Activated CD4-positive, alpha-beta memory T cell treated with anti-CD3 and anti-CD28 coated beads for 36 hours (primary cell): ENCODE measurements at regions not wholly inside any gene's neighbourhood (a gene's known extent, or its start where the extent isn't known, plus 50 kb on each side); places are given as distances from the start of the nearest gene placed in this dataset.
"Not testable (repeated sequence)": the region's sequence is repeated elsewhere in the genome, so short reads cannot be mapped to it uniquely, and the experiment has no call there.

Experiments used
- CTCF ChIA-PET: fragments of 350-600 bp; sonication (Branson Sonifier 250); formaldehyde crosslinking; loops from one replicate; lab custom pipeline; 2021; ENCODE audit warnings: antibody characterized with exemption, inconsistent platforms; lab: Charles Lee
- POLR2A ChIA-PET: fragments of 350-600 bp; sonication (Branson Sonifier 250); formaldehyde crosslinking; loops from one replicate; lab custom pipeline; 2021; ENCODE audit warnings: antibody characterized with exemption; lab: Charles Lee
- DNase-seq: peaks from one replicate; pipeline ENCODE4 v3.0.0-alpha.2; 2020
- H3K27ac Mint-ChIP-seq: one replicate; pipeline ENCODE4 v1.8.0; 2021; ENCODE audit warnings: mixed read lengths
- H3K27me3 Mint-ChIP-seq: one replicate; pipeline ENCODE4 v1.8.0; 2021; ENCODE audit warnings: mixed read lengths
- H3K36me3 Mint-ChIP-seq: one replicate; pipeline ENCODE4 v1.8.0; 2021; ENCODE audit warnings: mixed read lengths
- H3K4me1 Mint-ChIP-seq: one replicate; pipeline ENCODE4 v1.8.0; 2021; ENCODE audit warnings: low read depth, mixed read lengths
- H3K4me3 Mint-ChIP-seq: one replicate; pipeline ENCODE4 v1.8.0; 2021; ENCODE audit warnings: mild to moderate bottlenecking, mixed read lengths
- H3K9me3 Mint-ChIP-seq: one replicate; pipeline ENCODE4 v1.8.0; 2021; ENCODE audit warnings: mixed read lengths
- intact Hi-C: fragments of 100-400 bp; cut with micrococcal nuclease; formaldehyde crosslinking; loops from one replicate; pipeline ENCODE4 v1.15.1; 2023

- Mint-ChIP-seq H3K27me3 (no peaks in the 10 kb centered on the region), H3K27ac (no peak overlapping the region), H3K4me3 (no peak overlapping the region), H3K36me3 (peaks cover 6% of the 10 kb centered on the region), H3K9me3 (peaks cover 4% of the 10 kb centered on the region), H3K4me1 (no peaks in the 10 kb centered on the region)
- intact Hi-C loops = no loop called here
- CTCF ChIA-PET = no interaction called here
- DNase-seq = no peak
- POLR2A ChIA-PET = no interaction called here
Observed at GRCh38 chr11:104694259-104695064, 203.8 kb downstream of the CASP12 start.

GRCh38 chr11:104692751-104693150 is 205.5 kb downstream of the CASP12 start:
- Mint-ChIP-seq H3K27ac (no peak overlapping the region), H3K4me1 (peaks cover 6% of the 10 kb centered on the region)

GRCh38 chr11:104691129-104691528 is 207.1 kb downstream of the CASP12 start:
- DNase-seq = no peak
- H3K36me3 Mint-ChIP-seq = peaks cover 6% of the 10 kb centered on the region
- intact Hi-C loops = no loop called here
- H3K9me3 Mint-ChIP-seq = peaks cover 4% of the 10 kb centered on the region
- CTCF ChIA-PET = no interaction called here
- POLR2A ChIA-PET = no interaction called here
- no peaks in the 10 kb centered on the region for H3K27me3 Mint-ChIP-seq
- no peak overlapping the region for H3K27ac Mint-ChIP-seq
- peaks cover 6% of the 10 kb centered on the region for H3K4me1 Mint-ChIP-seq
- H3K4me3 Mint-ChIP-seq = no peak overlapping the region

More at GRCh38 chr11:104692751-104693150, 205.5 kb downstream of the CASP12 start:
- intact Hi-C loops = no loop called here
- peaks cover 6% of the 10 kb centered on the region for H3K36me3 Mint-ChIP-seq
- no peak overlapping the region for H3K4me3 Mint-ChIP-seq
- ChIA-PET CTCF (no interaction called here), POLR2A (no interaction called here)
- peaks cover 4% of the 10 kb centered on the region for H3K9me3 Mint-ChIP-seq
- no peaks in the 10 kb centered on the region for H3K27me3 Mint-ChIP-seq
- DNase-seq = no peak

- no peaks in the 10 kb centered on the region for H3K27me3 Mint-ChIP-seq
- intact Hi-C loops = no loop called here
- peaks cover 4% of the 10 kb centered on the region for H3K9me3 Mint-ChIP-seq
- no peak overlapping the region for H3K4me3 Mint-ChIP-seq
- DNase-seq = no peak
- H3K4me1 Mint-ChIP-seq = peaks cover 6% of the 10 kb centered on the region
- ChIA-PET POLR2A (no interaction called here), CTCF (no interaction called here)
- H3K27ac Mint-ChIP-seq = no peak overlapping the region
- peaks cover 6% of the 10 kb centered on the region for H3K36me3 Mint-ChIP-seq
Observed at GRCh38 chr11:104690241-104690640, 208.0 kb downstream of the CASP12 start.

- CTCF ChIA-PET = no interaction called here
- peaks cover 6% of the 10 kb centered on the region for H3K4me1 Mint-ChIP-seq
- intact Hi-C loops = no loop called here
- no peak for DNase-seq
- peaks cover 4% of the 10 kb centered on the region for H3K9me3 Mint-ChIP-seq
- no peak overlapping the region for H3K4me3 Mint-ChIP-seq
- H3K27me3 Mint-ChIP-seq = no peaks in the 10 kb centered on the region
- peaks cover 6% of the 10 kb centered on the region for H3K36me3 Mint-ChIP-seq
- POLR2A ChIA-PET = no interaction called here
- no peak overlapping the region for H3K27ac Mint-ChIP-seq
Observed at GRCh38 chr11:104688731-104689130, 209.5 kb downstream of the CASP12 start.

- peaks cover 2% of the 10 kb centered on the region for H3K4me1 Mint-ChIP-seq
- no peaks in the 10 kb centered on the region for H3K9me3 Mint-ChIP-seq
- intact Hi-C loops = no loop called here
- CTCF ChIA-PET = interaction anchor here (0.6 kb wide), 1 partner anchor 23 kb away, joined by 4 read pairs; no protein-coding TSS in a partner anchor
- POLR2A ChIA-PET = no interaction called here
- H3K27ac Mint-ChIP-seq = no peak overlapping the region
- no peak for DNase-seq
- no peaks in the 10 kb centered on the region for H3K27me3 Mint-ChIP-seq
- no peaks in the 10 kb centered on the region for H3K36me3 Mint-ChIP-seq
- no peak overlapping the region for H3K4me3 Mint-ChIP-seq
Observed at GRCh38 chr11:104682206-104682605, 216.1 kb downstream of the CASP12 start.

GRCh38 chr11:104679258-104679657 is 219.0 kb downstream of the CASP12 start:
- Mint-ChIP-seq H3K4me3 (no peak overlapping the region), H3K9me3 (peaks cover 8% of the 10 kb centered on the region), H3K27me3 (no peaks in the 10 kb centered on the region), H3K36me3 (no peaks in the 10 kb centered on the region), H3K27ac (no peak overlapping the region), H3K4me1 (peaks cover 2% of the 10 kb centered on the region)
- CTCF ChIA-PET = interaction anchor here (0.6 to 1.2 kb wide), 2 partner anchors 21 to 221 kb away, joined by 3 to 5 read pairs; no protein-coding TSS in a partner anchor
- no peak for DNase-seq
- POLR2A ChIA-PET = no interaction called here
- intact Hi-C loops = no loop called here

GRCh38 chr11:104678408-104678807 is 219.9 kb downstream of the CASP12 start:
- ChIA-PET CTCF (interaction anchor here (0.6 to 1.2 kb wide), 2 partner anchors 22 to 220 kb away, joined by 3 to 5 read pairs; no protein-coding TSS in a partner anchor), POLR2A (no interaction called here)
- no peak overlapping the region for H3K27ac Mint-ChIP-seq
- intact Hi-C loops = no loop called here
- no peaks in the 10 kb centered on the region for H3K27me3 Mint-ChIP-seq
- no peak overlapping the region for H3K4me3 Mint-ChIP-seq
- no peak for DNase-seq
- H3K9me3 Mint-ChIP-seq = peaks cover 8% of the 10 kb centered on the region
- H3K36me3 Mint-ChIP-seq = no peaks in the 10 kb centered on the region
- peaks cover 2% of the 10 kb centered on the region for H3K4me1 Mint-ChIP-seq

- H3K4me1 Mint-ChIP-seq, H3K4me3 Mint-ChIP-seq, H3K36me3 Mint-ChIP-seq, H3K27ac Mint-ChIP-seq, H3K27me3 Mint-ChIP-seq, DNase-seq, POLR2A ChIA-PET, intact Hi-C loops, CTCF ChIA-PET: not testable (repeated sequence)
- peaks cover 11% of the 10 kb centered on the region for H3K9me3 Mint-ChIP-seq
Observed at GRCh38 chr11:104677069-104677468, 221.2 kb downstream of the CASP12 start.

- DNase-seq = no peak
- Mint-ChIP-seq H3K27me3 (no peaks in the 10 kb centered on the region), H3K4me1 (peaks cover 9% of the 10 kb centered on the region), H3K9me3 (peaks cover 11% of the 10 kb centered on the region), H3K4me3 (no peak overlapping the region), H3K27ac (no peak overlapping the region), H3K36me3 (no peaks in the 10 kb centered on the region)
- intact Hi-C loops = no loop called here
- ChIA-PET CTCF (no interaction called here), POLR2A (no interaction called here)
Observed at GRCh38 chr11:104672897-104673296, 225.4 kb downstream of the CASP12 start.

- peaks cover 9% of the 10 kb centered on the region for H3K4me1 Mint-ChIP-seq
- H3K36me3 Mint-ChIP-seq = no peaks in the 10 kb centered on the region
- ChIA-PET CTCF (no interaction called here), POLR2A (no interaction called here)
- no peak overlapping the region for H3K27ac Mint-ChIP-seq
- no peaks in the 10 kb centered on the region for H3K27me3 Mint-ChIP-seq
- peaks cover 3% of the 10 kb centered on the region for H3K9me3 Mint-ChIP-seq
- intact Hi-C loops = loop anchor here (1.0 kb wide), 2 partner anchors 12 to 37 kb away; no protein-coding TSS in a partner anchor
- H3K4me3 Mint-ChIP-seq = no peak overlapping the region
- DNase-seq = no peak
Observed at GRCh38 chr11:104668797-104669463, 229.3 kb downstream of the CASP12 start.

GRCh38 chr11:104666624-104667023 is 231.6 kb downstream of the CASP12 start:
- ChIA-PET CTCF (no interaction called here), POLR2A (no interaction called here)
- intact Hi-C loops = no loop called here
- Mint-ChIP-seq H3K36me3 (no peaks in the 10 kb centered on the region), H3K9me3 (no peaks in the 10 kb centered on the region), H3K27ac (no peak overlapping the region), H3K27me3 (no peaks in the 10 kb centered on the region), H3K4me3 (no peak overlapping the region), H3K4me1 (peaks cover 9% of the 10 kb centered on the region)
- no peak for DNase-seq
